Chondrocyte (in vitro differentiated cells): ENCODE measurements at regions not wholly inside any gene's neighbourhood (a gene's known extent, or its start where the extent isn't known, plus 50 kb on each side); places are given as distances from the start of the nearest gene placed in this dataset.

Source experiments
- DNase-seq: peaks from one replicate; pipeline ENCODE4 v3.0.0; 2021; ENCODE audit warnings: mixed read lengths, low spot score
- H3K27ac Mint-ChIP-seq: one replicate; pipeline ENCODE4 v1.8.0; 2021; ENCODE audit warnings: mild to moderate bottlenecking, moderate library complexity, mixed read lengths; ENCODE audit not compliant: unreplicated experiment
- H3K27me3 Mint-ChIP-seq: 2 replicates; pipeline ENCODE4 v1.8.0; 2021; ENCODE audit warnings: low read depth, mixed read lengths
- H3K36me3 Mint-ChIP-seq: 2 replicates; pipeline ENCODE4 v1.8.0; 2021; ENCODE audit warnings: low read depth, mixed read lengths
- H3K4me1 Mint-ChIP-seq: 2 replicates; pipeline ENCODE4 v1.8.0; 2021; ENCODE audit warnings: low read depth, mild to moderate bottlenecking, mixed read lengths
- H3K4me3 Mint-ChIP-seq: one replicate; pipeline ENCODE4 v1.8.0; 2021; ENCODE audit warnings: mild to moderate bottlenecking, moderate library complexity, mixed read lengths; ENCODE audit not compliant: unreplicated experiment
- H3K9me3 Mint-ChIP-seq: 2 replicates; pipeline ENCODE4 v1.8.0; 2021; ENCODE audit warnings: low read depth, mixed read lengths
- CTCF ChIP-seq: fragments of 200-600 bp; sonication (generic); IDR thresholded peaks from 2 replicates; pipeline ENCODE4 v1.5.0; 2021; ENCODE audit warnings: antibody characterized with exemption, mild to moderate bottlenecking, moderate library complexity

GRCh38 chr4:123929565-123929964 is 533.0 kb downstream of the SPRY1 start:
- Mint-ChIP-seq H3K9me3 (peaks cover 8% of the 10 kb centered on the region), H3K27me3 (no peaks in the 10 kb centered on the region), H3K36me3 (no peaks in the 10 kb centered on the region), H3K27ac (no peak overlapping the region), H3K4me1 (peaks cover 8% of the 10 kb centered on the region), H3K4me3 (no peak overlapping the region)
- no peak for DNase-seq
- no peak for TF ChIP-seq CTCF

GRCh38 chr4:123930996-123931395 is 534.4 kb downstream of the SPRY1 start:
- H3K36me3 Mint-ChIP-seq: no peaks in the 10 kb centered on the region
- DNase-seq: no peak
- H3K4me1 Mint-ChIP-seq: peaks cover 8% of the 10 kb centered on the region

GRCh38 chr4:123934096-123934495 is 537.5 kb downstream of the SPRY1 start:
- Mint-ChIP-seq H3K27ac (no peak overlapping the region), H3K4me1 (peaks cover 30% of the 10 kb centered on the region), H3K4me3 (no peak overlapping the region), H3K27me3 (no peaks in the 10 kb centered on the region), H3K36me3 (no peaks in the 10 kb centered on the region), H3K9me3 (peaks cover 8% of the 10 kb centered on the region)
- no peak for TF ChIP-seq CTCF
- DNase-seq: no peak

More at GRCh38 chr4:123930996-123931395, 534.4 kb downstream of the SPRY1 start:
- H3K4me3 Mint-ChIP-seq: no peak overlapping the region
- H3K27me3 Mint-ChIP-seq: no peaks in the 10 kb centered on the region
- no peak for TF ChIP-seq CTCF
- H3K9me3 Mint-ChIP-seq: peaks cover 8% of the 10 kb centered on the region
- H3K27ac Mint-ChIP-seq: no peak overlapping the region

GRCh38 chr4:123936621-123937043 is 540.0 kb downstream of the SPRY1 start:
- no peak for TF ChIP-seq CTCF
- no peak for DNase-seq
- Mint-ChIP-seq H3K36me3 (no peaks in the 10 kb centered on the region), H3K27me3 (no peaks in the 10 kb centered on the region), H3K4me3 (no peak overlapping the region), H3K4me1 (peaks cover 38% of the 10 kb centered on the region), H3K9me3 (no peaks in the 10 kb centered on the region), H3K27ac (no peak overlapping the region)

GRCh38 chr4:123937581-123937980 is 541.0 kb downstream of the SPRY1 start:
- H3K36me3 Mint-ChIP-seq: no peaks in the 10 kb centered on the region
- TF ChIP-seq CTCF: no peak
- no peak for DNase-seq

More at GRCh38 chr4:123937581-123937980, 541.0 kb downstream of the SPRY1 start:
- Mint-ChIP-seq H3K27me3 (no peaks in the 10 kb centered on the region), H3K27ac (no peak overlapping the region), H3K9me3 (no peaks in the 10 kb centered on the region), H3K4me3 (no peak overlapping the region), H3K4me1 (peaks cover 39% of the 10 kb centered on the region)
